HFFc6 (cell line): ENCODE measurements at regions not wholly inside any gene's neighbourhood (a gene's known extent, or its start where the extent isn't known, plus 50 kb on each side); places are given as distances from the start of the nearest gene placed in this dataset.
"Not testable (repeated sequence)": the region's sequence is repeated elsewhere in the genome, so short reads cannot be mapped to it uniquely, and the experiment has no call there.

Experiments used
- DNase-seq: peaks from one replicate; pipeline ENCODE4 v3.0.0-alpha.2; 2018
- H3K27ac Mint-ChIP-seq: 2 replicates; pipeline ENCODE4 v1.8.0; 2020; ENCODE audit warnings: mild to moderate bottlenecking, mixed read lengths
- H3K27me3 Mint-ChIP-seq: 2 replicates; pipeline ENCODE4 v1.8.0; 2021; ENCODE audit warnings: mild to moderate bottlenecking, moderate library complexity, mixed read lengths; ENCODE audit not compliant: insufficient read depth
- H3K36me3 Mint-ChIP-seq: 2 replicates; pipeline ENCODE4 v1.8.0; 2021; ENCODE audit warnings: low read depth, mixed read lengths
- H3K4me1 Mint-ChIP-seq: 2 replicates; pipeline ENCODE4 v1.8.0; 2020; ENCODE audit warnings: low read depth, mixed read lengths
- H3K4me3 Mint-ChIP-seq: 2 replicates; pipeline ENCODE4 v1.8.0; 2020; ENCODE audit warnings: mild to moderate bottlenecking, moderate library complexity, mixed read lengths
- H3K9me3 Mint-ChIP-seq: 2 replicates; pipeline ENCODE4 v1.8.0; 2020; ENCODE audit warnings: mild to moderate bottlenecking, mixed read lengths
- CTCF ChIP-seq: fragments of 200-600 bp; sonication (generic); IDR thresholded peaks from 2 replicates; pipeline ENCODE4 v1.5.0; 2021; ENCODE audit warnings: antibody characterized with exemption, mild to moderate bottlenecking

- TF ChIP-seq CTCF: no peak
- no peaks in the 10 kb centered on the region; the same call in 1 of the 2 replicates for H3K36me3 Mint-ChIP-seq
These were observed 122.9 kb upstream of the RASGEF1B start for GRCh38 chr4:81594490-81595159.

GRCh38 chr4:81592701-81593100 is 121.0 kb upstream of the RASGEF1B start:
- no peak for TF ChIP-seq CTCF
- Mint-ChIP-seq H3K27ac (no peak overlapping the region), H3K9me3 (peaks cover 32% of the 10 kb centered on the region), H3K4me1 (no peaks in the 10 kb centered on the region), H3K4me3 (no peak overlapping the region), H3K36me3 (no peaks in the 10 kb centered on the region; the same call in 1 of the 2 replicates), H3K27me3 (no peaks in the 10 kb centered on the region)
- no peak for DNase-seq

More at GRCh38 chr4:81594490-81595159, 122.9 kb upstream of the RASGEF1B start:
- H3K4me3 Mint-ChIP-seq: no peak overlapping the region
- peaks cover 25% of the 10 kb centered on the region for H3K9me3 Mint-ChIP-seq
- no peaks in the 10 kb centered on the region for H3K4me1 Mint-ChIP-seq
- no peak for DNase-seq
- no peaks in the 10 kb centered on the region for H3K27me3 Mint-ChIP-seq
- no peak overlapping the region for H3K27ac Mint-ChIP-seq

- no peak for TF ChIP-seq CTCF
These were observed 118.9 kb upstream of the RASGEF1B start for GRCh38 chr4:81590596-81590995.

GRCh38 chr4:81589262-81589661 is 117.6 kb upstream of the RASGEF1B start:
- H3K36me3 Mint-ChIP-seq: no peaks in the 10 kb centered on the region; the same call in 1 of the 2 replicates
- no peaks in the 10 kb centered on the region for H3K4me1 Mint-ChIP-seq
- DNase-seq: no peak
- no peak overlapping the region for H3K27ac Mint-ChIP-seq
- H3K27me3 Mint-ChIP-seq: no peaks in the 10 kb centered on the region
- no peak overlapping the region for H3K4me3 Mint-ChIP-seq
- peaks cover 32% of the 10 kb centered on the region for H3K9me3 Mint-ChIP-seq
- TF ChIP-seq CTCF: no peak

More at GRCh38 chr4:81590596-81590995, 118.9 kb upstream of the RASGEF1B start:
- no peaks in the 10 kb centered on the region; the same call in 1 of the 2 replicates for H3K36me3 Mint-ChIP-seq
- no peak overlapping the region for H3K4me3 Mint-ChIP-seq
- no peak for DNase-seq
- H3K27ac Mint-ChIP-seq: no peak overlapping the region
- no peaks in the 10 kb centered on the region for H3K4me1 Mint-ChIP-seq
- peaks cover 32% of the 10 kb centered on the region for H3K9me3 Mint-ChIP-seq
- no peaks in the 10 kb centered on the region for H3K27me3 Mint-ChIP-seq

- H3K27me3 Mint-ChIP-seq: no peaks in the 10 kb centered on the region
- no peaks in the 10 kb centered on the region for H3K4me1 Mint-ChIP-seq
- no peak for TF ChIP-seq CTCF
- H3K4me3 Mint-ChIP-seq: no peak overlapping the region
- H3K9me3 Mint-ChIP-seq: peaks cover 24% of the 10 kb centered on the region
- H3K27ac Mint-ChIP-seq: no peak overlapping the region
- no peaks in the 10 kb centered on the region for H3K36me3 Mint-ChIP-seq
- no peak for DNase-seq
These were observed 115.0 kb upstream of the RASGEF1B start for GRCh38 chr4:81586706-81587105.

GRCh38 chr4:81580994-81581374 is 109.3 kb upstream of the RASGEF1B start:
- not testable (repeated sequence) for DNase-seq

More at GRCh38 chr4:81580994-81581374, 109.3 kb upstream of the RASGEF1B start:
- H3K4me3 Mint-ChIP-seq, H3K27ac Mint-ChIP-seq, H3K36me3 Mint-ChIP-seq, H3K4me1 Mint-ChIP-seq, H3K27me3 Mint-ChIP-seq: not testable (repeated sequence)
- H3K9me3 Mint-ChIP-seq: peaks cover 11% of the 10 kb centered on the region
